Activated CD4-positive, alpha-beta T cell treated with anti-CD3 and anti-CD28 coated beads, Interleukin-10, Interleukin-2, amounts not matched to agents 100 ng/mL and 50 ng/mL, durations not matched to agents 16 hours and 8 hours (primary cell): ENCODE measurements at regions not wholly inside any gene's neighbourhood (a gene's known extent, or its start where the extent isn't known, plus 50 kb on each side); places are given as distances from the start of the nearest gene placed in this dataset.
"Not testable (repeated sequence)": the region's sequence is repeated elsewhere in the genome, so short reads cannot be mapped to it uniquely, and the experiment has no call there.

Experiments used
- DNase-seq: peaks from one replicate; pipeline ENCODE4 v3.0.0-alpha.2; 2020

- no peak for DNase-seq
These were observed 1962.1 kb downstream of the PCDH9 start for GRCh38 chr13:65268009-65268408.

GRCh38 chr13:65265988-65266387, 1964.1 kb downstream of the PCDH9 start:
- DNase-seq: no peak

- no peak for DNase-seq
These were observed 1966.1 kb downstream of the PCDH9 start for GRCh38 chr13:65264066-65264465.

GRCh38 chr13:65260946-65261891, 1968.9 kb downstream of the PCDH9 start:
- no peak for DNase-seq

- DNase-seq: no peak
These were observed 1989.4 kb downstream of the PCDH9 start for GRCh38 chr13:65240773-65241172.

GRCh38 chr13:65236841-65237418, 1993.2 kb downstream of the PCDH9 start:
- DNase-seq: no peak

- no peak for DNase-seq
These were observed 2012.6 kb downstream of the PCDH9 start for GRCh38 chr13:65217471-65217995.

- not testable (repeated sequence) for DNase-seq
These were observed 2027.3 kb downstream of the PCDH9 start for GRCh38 chr13:65202845-65203244.

- no peak for DNase-seq
These were observed 2041.4 kb downstream of the PCDH9 start for GRCh38 chr13:65188721-65189120.

GRCh38 chr13:65168026-65168425, 2062.1 kb downstream of the PCDH9 start:
- DNase-seq: no peak

GRCh38 chr13:65166675-65167074, 2063.5 kb downstream of the PCDH9 start:
- DNase-seq: no peak

GRCh38 chr13:65159803-65160202, 2070.3 kb downstream of the PCDH9 start:
- no peak for DNase-seq

- DNase-seq: no peak
These were observed 2074.3 kb downstream of the PCDH9 start for GRCh38 chr13:65155861-65156260.

- DNase-seq: no peak
These were observed 2075.3 kb downstream of the PCDH9 start for GRCh38 chr13:65154661-65155447.

- no peak for DNase-seq
These were observed 2080.4 kb downstream of the PCDH9 start for GRCh38 chr13:65149687-65150086.

GRCh38 chr13:65143920-65144319, 2086.2 kb downstream of the PCDH9 start:
- no peak for DNase-seq

GRCh38 chr13:65133094-65133493, 2097.0 kb downstream of the PCDH9 start:
- DNase-seq: no peak

- no peak for DNase-seq
These were observed 2104.9 kb downstream of the PCDH9 start for GRCh38 chr13:65125236-65125635.

- DNase-seq: no peak
These were observed 2117.6 kb downstream of the PCDH9 start for GRCh38 chr13:65112531-65112941.

GRCh38 chr13:65112123-65112522, 2118.0 kb downstream of the PCDH9 start:
- no peak for DNase-seq

GRCh38 chr13:65111223-65111622, 2118.9 kb downstream of the PCDH9 start:
- no peak for DNase-seq

- DNase-seq: not testable (repeated sequence)
These were observed 2125.7 kb downstream of the PCDH9 start for GRCh38 chr13:65104436-65104835.

GRCh38 chr13:65103351-65103750, 2126.8 kb downstream of the PCDH9 start:
- DNase-seq: no peak
